ENCODE measurements at regions not wholly inside any gene's neighbourhood (a gene's known extent, or its start where the extent isn't known, plus 50 kb on each side); places are given as distances from the start of the nearest gene placed in this dataset.

DNA sequence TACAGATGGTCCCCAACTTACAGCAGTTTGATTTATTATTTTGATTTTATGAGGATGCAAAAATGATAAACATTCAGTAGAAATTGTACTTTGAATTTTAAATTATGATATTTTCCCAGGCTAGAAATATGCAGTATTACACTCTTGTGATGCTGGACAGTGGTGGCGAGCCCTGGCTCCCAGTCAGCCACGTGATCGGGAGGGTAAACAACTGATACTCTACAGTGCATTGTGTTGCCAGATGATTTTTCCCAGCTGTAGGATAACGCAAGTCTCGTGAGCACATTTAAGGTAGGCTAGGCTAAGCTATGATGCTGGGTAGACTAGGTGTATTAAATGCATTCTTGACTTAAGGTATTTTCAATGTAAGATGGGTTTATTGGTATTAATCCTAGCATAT lies 865.2 kb downstream of the SORCS3 start:
- TF ChIP-seq, protein P1, sequence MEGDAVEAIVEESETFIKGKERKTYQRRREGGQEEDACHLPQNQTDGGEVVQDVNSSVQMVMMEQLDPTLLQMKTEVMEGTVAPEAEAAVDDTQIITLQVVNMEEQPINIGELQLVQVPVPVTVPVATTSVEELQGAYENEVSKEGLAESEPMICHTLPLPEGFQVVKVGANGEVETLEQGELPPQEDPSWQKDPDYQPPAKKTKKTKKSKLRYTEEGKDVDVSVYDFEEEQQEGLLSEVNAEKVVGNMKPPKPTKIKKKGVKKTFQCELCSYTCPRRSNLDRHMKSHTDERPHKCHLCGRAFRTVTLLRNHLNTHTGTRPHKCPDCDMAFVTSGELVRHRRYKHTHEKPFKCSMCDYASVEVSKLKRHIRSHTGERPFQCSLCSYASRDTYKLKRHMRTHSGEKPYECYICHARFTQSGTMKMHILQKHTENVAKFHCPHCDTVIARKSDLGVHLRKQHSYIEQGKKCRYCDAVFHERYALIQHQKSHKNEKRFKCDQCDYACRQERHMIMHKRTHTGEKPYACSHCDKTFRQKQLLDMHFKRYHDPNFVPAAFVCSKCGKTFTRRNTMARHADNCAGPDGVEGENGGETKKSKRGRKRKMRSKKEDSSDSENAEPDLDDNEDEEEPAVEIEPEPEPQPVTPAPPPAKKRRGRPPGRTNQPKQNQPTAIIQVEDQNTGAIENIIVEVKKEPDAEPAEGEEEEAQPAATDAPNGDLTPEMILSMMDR (conservative IDR thresholded peaks at IDR 0.05; ENCODE audit: low read length): no peak
- no peak for TF ChIP-seq EZH2phosphoT487 (IDR thresholded peaks at IDR 0.05; ENCODE audit: borderline replicate concordance, low read depth, low read length)
